Germinal center (tissue), 1 donor: ENCODE measurements at regions not wholly inside any gene's neighbourhood (a gene's known extent, or its start where the extent isn't known, plus 50 kb on each side); places are given as distances from the start of the nearest gene placed in this dataset.

Source experiments
- DNase-seq: peaks from one replicate; pipeline ENCODE4 v3.0.0; 2012; ENCODE audit warnings: mixed read lengths, low spot score

GRCh38 chr15:39127151-39127790 lies 453.6 kb upstream of the THBS1 start:
- no peak for DNase-seq

- no peak for DNase-seq
Measured at GRCh38 chr15:39127925-39128617, 452.8 kb upstream of the THBS1 start.

DNA sequence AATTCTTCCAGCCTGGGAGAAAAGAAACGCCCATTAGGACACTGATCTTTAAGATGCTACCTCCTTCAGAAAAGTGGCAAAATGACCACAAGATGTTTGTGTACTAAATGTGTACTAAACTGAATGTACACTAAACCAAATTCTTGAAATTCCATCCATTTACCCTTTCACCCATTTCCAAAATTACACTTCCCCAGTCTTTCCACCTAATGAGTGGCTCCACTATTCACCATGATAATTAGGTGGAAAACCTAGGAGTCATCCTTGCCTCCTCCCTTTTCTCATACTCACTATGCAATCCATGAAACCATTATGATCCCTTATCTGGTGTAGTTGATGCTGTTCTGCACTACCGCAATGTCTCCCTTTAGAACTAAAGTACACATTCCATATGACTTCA lies 452.1 kb upstream of the THBS1 start:
- DNase-seq = no peak

DNA sequence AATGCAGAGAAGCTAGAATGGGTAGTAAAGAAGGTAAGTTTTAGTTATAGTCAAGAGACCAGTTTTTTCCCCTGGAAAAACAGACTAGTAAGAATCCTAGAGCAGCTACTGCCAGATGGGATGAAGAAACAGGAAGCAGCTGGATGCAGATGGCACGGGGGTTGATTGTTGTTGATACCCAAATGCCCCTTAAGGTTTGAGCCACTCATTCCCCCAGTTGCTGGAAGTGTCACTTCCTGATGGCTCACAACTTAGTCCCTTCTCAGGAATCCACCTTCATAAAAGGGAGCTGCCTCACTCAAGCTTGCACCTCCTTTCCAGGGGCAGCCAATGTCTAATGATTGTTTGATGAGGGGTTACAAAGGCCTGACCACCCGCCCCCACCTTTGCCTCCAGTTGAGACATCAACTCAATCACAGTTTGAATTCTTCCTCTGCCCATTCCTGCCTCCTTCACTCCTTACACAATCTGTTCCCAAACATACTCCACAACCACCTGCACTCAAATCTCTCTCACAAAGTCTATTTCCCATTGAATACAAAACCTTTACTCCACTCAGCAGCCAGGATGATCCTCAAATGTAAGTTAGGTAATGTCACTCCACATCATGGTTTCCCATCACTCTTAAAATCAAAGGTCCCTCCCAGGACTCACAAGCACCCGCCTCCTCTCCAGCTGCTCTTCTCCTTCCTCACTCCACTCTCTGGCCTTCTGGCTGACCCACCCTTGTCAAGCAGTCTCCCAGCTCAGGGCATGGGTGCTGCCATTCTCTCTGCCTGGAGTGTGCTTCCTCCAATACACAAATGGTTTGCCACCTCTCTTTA lies 450.1 kb upstream of the THBS1 start:
- DNase-seq = no peak

DNA sequence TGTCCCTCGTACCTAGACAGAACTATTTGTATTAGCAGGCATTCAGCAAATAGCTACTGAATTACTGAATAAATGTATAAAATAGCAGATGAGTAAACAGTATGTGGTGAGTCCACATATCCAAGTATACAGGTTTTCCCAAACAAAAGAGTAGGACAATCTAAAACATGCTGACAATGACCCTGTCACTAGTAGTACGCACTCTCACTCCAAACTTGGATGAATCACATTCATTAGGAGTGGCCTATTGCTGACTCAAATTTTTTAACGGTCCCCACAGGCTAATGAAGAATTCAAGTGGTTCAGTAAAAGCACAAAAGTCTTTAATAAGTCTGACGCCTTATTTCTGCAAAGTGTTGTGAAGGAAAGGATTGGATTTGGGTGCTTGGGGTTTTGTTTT lies 449.3 kb upstream of the THBS1 start:
- DNase-seq = no peak

GRCh38 chr15:39132070-39132469 lies 448.8 kb upstream of the THBS1 start:
- DNase-seq = no peak

DNA sequence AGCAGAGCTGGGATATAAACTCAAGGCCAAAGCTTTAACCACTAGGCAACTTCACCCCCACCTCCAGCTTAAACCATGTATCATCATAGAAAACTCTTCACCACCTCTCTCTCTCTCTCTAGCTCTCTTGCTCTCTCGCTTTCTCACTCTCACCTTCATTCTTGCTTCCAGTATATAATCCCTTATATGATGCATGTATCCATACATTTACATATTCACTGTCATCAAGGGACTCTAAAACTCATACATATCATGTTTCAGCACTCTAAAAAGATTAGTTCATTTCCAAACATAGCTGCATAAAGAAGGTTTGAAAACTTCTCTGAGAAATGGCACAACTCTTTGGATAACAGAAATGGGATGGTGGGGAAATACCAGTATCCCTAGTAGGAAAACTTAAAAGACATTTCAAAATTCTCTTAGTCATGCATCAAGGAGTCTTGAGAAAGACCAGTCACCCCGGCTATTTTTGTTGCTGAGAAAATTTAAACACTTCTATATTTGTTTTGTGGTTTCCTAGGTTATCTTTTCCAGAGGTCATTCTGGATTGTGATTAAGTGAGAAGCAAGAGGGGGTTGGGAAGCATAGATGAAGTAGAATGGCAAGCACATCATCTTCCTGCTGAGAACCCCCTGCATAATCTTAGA lies 447.8 kb upstream of the THBS1 start:
- DNase-seq = no peak

- no peak for DNase-seq
Measured at GRCh38 chr15:39134282-39134681, 446.6 kb upstream of the THBS1 start.

GRCh38 chr15:39135989-39136388 lies 444.9 kb upstream of the THBS1 start:
- DNase-seq = no peak

DNA sequence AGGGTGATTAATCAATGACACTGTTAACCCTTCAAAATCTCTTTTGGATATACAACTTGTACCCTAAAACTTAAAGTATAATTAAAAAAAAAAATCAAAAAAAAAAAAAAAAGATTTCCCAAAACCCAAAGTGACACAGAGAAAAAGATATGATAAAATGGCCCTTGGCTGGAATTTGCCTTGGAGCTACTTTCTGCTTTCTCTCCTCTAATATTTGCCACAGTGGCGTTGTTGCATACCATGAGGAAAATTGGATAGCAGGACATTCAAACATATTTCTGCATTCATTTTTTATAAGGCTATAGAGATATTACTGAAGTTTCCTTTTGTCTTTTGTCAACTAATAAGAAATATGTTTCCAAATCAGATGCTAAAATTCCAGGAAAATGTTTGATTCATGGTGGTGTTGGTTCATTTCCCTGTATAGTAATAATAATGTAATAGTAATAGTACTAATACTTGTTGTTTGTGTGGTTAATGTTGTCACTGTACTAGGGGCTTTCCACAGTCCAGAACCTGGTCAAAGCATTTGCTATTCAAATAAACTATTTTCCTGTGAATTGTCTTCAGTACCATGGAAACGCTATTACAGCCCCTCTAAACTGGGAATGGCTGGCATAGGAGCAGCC lies 441.3 kb upstream of the THBS1 start:
- no peak for DNase-seq

- DNase-seq = no peak
Measured at GRCh38 chr15:39140060-39140604, 440.7 kb upstream of the THBS1 start.

DNA sequence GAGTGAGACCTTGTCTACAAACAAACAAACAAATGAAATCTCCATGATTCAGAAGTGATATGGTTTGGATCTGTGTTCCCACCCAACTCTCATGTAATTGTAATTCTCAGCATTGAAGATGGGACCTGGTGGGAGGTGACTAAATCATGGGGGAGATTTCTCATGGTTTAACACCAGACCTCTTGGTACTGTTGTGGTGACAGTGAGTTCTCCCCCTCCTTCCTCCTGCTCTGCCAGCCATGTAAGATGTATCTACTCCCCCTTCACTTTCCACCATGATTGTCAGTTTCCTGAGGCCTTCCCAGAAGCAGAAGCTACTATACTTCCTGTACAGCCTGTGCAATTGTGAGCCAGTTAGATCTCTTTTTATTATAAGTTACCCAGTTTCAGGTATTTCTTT lies 438.4 kb upstream of the THBS1 start:
- no peak for DNase-seq

- no peak for DNase-seq
Measured at GRCh38 chr15:39143479-39143878, 437.4 kb upstream of the THBS1 start.

GRCh38 chr15:39144051-39144450 lies 436.8 kb upstream of the THBS1 start:
- no peak for DNase-seq

DNA sequence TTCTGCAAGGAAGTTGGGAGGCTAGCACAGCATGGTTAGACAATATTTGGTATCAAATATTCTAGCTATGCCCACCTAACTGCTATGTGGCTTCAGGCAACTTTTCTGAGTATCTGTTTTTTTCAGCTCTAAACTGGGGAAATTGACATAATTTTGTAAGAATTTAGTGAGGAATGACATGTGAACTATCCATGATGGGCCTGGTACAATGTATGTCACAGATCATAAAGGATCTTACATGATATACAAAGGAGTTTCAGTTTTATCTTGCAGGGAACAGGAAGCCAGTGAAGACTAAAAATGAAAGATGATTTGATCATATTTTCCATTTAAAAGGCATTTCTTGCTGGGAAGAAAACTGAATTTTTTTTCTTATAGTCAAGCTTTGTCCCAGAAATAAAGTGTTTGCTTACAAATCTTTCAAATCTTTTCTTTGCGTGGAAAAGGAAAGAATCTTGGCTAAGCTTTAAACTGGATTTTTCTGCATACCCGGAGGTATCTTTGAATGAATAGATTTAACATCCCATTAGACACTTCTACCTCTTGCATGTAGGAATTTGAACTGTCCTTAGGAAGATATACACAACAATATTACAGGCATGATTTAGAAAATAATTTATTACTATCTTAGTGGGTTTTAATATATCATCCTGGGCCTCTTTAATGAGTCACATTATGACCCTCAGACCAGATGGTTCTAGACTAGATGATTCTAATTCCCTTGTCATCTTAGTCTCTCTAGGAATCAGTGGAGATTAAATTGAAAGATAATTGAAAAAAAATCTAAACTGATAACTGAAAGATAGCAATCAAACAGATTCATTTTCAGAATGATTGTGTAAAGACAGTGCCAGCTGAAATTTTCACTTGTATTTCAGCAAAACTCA lies 436.0 kb upstream of the THBS1 start:
- DNase-seq = no peak

- DNase-seq = no peak
Measured at GRCh38 chr15:39145854-39146625, 434.8 kb upstream of the THBS1 start.

GRCh38 chr15:39149636-39150150 lies 431.2 kb upstream of the THBS1 start:
- no peak for DNase-seq

DNA sequence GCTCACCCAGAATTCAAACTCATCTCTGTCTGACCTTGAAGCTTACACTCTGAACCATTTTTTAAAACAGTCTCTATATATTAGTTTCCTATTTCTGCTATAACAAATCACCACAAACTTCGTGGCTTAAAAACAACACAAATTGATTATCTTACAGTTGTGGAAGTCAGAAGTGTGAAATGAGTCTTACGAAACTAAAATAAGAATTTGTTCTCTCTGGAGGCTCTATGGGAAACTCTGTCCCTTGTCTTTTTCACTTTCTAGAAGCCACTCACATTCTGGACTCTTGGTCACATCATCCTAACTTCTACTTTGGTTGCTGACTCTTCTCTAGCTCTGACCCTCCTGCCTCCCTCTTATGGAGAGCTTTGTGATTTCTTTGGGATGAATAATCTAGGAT lies 429.3 kb upstream of the THBS1 start:
- no peak for DNase-seq

GRCh38 chr15:39153058-39153714 lies 427.7 kb upstream of the THBS1 start:
- DNase-seq = no peak
